ENCODE measurements at regions not wholly inside any gene's neighbourhood (a gene's known extent, or its start where the extent isn't known, plus 50 kb on each side); places are given as distances from the start of the nearest gene placed in this dataset.
"Not testable (repeated sequence)": the region's sequence is repeated elsewhere in the genome, so short reads cannot be mapped to it uniquely, and the experiment has no call there.

DNA sequence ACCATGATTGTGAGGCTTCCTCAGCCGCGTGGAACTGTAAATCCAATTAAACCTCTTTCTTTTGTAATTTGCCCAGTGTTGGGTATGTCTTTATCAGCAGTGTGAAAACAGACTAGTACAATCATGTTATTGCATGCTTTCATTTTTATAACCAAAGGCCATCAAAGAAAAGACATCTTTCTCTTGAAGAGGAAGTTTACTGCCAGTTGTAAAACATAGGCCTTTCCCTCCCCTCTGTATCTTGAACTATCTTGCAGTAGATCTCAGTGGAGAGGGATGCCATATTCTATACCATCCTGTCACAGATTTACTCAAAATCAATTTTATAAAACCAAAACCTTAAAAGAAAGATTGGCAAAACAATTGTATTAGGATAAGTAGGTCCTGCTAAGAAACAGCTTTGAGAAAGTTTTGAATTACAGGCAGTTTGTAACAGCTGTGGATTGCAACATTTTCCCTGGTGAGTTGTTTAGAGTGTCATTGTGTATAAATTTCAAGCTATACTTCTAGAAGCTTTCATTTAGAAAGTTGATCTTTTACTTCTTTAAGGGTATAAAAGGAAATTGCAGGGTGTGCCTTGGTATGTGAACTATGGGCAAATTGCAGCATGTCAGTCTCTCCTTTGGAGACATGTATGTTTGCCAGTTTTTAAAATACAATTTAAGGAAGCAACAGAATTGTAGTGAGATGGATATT lies 128.0 kb downstream of the ATP23 start:
- no peak for DNase-seq (ENCODE audit: low spot score)

DNA sequence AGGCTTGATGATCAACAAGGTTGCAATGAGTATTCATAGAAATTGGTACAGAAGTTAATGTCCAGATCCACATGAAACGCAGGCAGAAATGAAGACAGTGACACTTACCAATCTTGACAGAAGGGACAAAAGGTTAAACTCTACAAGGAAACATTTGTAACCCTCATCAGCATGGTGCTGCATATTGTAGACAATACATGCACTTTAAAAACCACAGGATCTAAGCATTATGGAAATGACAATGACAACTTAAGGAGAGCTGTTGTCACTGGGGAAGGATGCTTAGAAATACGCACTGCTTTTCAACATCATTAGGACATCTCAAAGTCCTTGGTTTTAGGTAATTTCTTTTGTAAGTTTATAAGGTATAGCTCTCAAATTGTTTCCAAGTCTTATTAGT lies 130.6 kb downstream of the ATP23 start:
- no peak for DNase-seq (ENCODE audit: low spot score)

- no peak for DNase-seq (ENCODE audit: low spot score)
These were observed 132.9 kb downstream of the ATP23 start for GRCh38 chr12:58074259-58074658.

DNA sequence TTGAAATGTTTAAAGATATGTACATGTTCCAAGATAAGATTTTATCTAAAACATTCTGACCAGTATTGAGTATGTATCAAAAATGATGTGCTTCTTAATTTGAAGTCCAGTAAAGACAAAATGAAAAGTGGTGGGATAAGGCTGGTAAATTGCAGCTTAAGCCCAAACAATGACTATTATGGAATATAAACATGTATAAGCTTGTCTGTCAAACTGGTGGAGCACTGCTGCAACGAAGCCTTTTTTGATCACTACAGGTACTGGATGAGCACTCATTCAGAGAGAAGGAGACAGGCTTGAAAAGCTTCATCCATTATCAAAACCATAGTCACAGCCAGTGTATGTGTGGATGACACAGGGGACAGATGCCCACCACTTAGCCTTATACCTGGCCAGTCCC lies 138.4 kb downstream of the ATP23 start:
- DNase-seq (ENCODE audit: low spot score): no peak

GRCh38 chr12:58081488-58081887 lies 140.1 kb downstream of the ATP23 start:
- no peak for DNase-seq (ENCODE audit: low spot score)

DNA sequence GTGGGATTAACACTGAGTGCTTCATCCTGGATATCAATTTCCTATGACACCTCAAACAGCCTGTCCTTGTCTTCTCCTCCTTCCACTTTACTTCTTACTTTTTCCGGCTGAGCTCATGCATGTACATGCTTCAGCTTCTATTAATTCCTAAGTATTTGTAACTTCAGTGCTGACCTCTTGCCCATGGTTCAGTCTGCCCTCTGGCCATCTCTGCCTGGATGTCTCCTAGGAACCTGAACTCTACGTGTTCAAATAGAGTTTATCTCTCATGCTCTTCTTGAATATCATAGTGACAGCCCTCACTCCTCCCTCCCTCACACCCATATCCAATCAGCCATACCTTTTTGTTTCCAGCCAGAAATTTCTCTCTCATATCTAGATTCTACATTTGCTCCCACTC lies 141.6 kb downstream of the ATP23 start:
- no peak for DNase-seq (ENCODE audit: low spot score)

GRCh38 chr12:58086006-58086405 lies 144.6 kb downstream of the ATP23 start:
- no peak for DNase-seq (ENCODE audit: low spot score)

DNA sequence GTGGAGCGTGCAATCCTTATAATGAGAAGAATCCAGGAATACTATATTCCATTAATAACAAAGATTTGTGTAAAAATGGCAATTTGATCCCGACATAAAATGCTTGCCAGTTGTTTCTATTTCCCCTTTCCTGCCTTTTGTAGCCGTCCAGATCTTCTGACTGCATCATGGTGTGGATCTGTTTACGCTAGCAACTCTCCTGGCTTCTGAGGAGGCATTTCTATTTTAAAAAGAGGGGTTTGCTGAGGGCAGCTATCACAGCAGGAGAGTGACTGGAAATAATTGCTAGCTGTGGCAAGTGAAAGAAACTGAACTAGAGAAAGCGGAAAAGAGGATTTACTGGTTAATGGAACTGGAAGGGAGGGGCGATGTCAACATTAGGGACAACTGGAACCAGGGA lies 145.6 kb downstream of the ATP23 start:
- no peak for DNase-seq (ENCODE audit: low spot score)

- no peak for DNase-seq (ENCODE audit: low spot score)
These were observed 146.2 kb downstream of the ATP23 start for GRCh38 chr12:58087423-58088127.

GRCh38 chr12:58089588-58089987 lies 148.2 kb downstream of the ATP23 start:
- no peak for DNase-seq (ENCODE audit: low spot score)

GRCh38 chr12:58090685-58091084 lies 149.3 kb downstream of the ATP23 start:
- DNase-seq (ENCODE audit: low spot score): no peak

DNA sequence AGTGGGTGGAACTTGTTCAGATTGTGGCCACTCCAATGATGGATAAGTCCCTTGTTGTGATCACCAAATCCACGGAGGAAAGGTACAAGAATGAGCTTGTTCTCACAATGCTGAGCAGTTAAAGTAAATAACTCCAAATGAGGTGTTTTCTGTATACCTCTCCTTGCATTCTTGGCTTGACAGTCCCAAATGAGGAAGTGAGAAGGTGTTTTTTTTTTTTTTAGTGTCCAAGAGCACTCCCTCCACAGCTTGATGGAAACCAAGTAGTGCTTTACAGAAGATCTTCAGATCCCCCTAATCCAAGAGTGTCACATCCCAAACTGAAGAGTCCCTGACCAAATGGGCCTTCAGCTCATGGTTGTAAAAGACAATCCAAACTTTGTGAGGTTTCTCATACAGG lies 153.6 kb downstream of the ATP23 start:
- DNase-seq (ENCODE audit: low spot score): no peak

DNA sequence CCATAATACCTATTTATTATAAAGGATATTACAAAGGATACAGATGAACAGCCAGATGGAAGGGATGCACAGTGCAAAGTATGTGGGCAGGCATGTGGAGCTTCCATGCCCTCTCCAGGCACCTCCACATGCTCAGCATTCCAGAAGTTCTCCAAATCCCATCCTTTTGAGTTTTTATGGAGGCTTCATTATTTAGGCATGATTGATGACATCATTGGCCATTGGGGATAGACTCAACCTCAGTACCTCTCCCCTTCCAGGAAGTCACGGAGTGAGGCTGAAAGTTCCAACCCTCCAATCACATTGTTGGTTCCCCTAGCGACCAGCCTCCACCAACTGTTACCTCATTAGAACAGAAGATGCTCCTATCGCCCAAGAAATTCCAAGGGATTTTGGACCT lies 156.4 kb downstream of the ATP23 start:
- DNase-seq (ENCODE audit: low spot score): no peak

DNA sequence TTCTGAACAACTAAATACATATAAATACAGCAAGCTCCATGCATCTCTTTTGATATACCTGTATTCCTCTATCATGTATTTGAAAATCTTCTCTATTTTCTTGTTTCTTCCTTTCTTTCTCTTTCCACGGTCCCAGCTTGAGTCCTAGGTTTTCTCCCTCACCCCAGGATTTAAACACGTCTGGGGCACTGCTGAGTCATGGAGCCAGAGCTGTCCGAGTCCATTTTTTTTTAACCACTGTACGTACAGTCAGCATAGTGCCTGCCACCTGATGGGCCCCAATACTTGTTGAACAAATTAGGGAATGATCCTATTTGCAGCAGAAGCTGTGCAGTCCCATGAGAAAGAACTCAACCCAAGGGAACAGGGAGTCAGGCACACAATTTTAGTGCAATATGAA lies 158.1 kb downstream of the ATP23 start:
- no peak for DNase-seq (ENCODE audit: low spot score)

- no peak for DNase-seq (ENCODE audit: low spot score)
These were observed 163.0 kb downstream of the ATP23 start for GRCh38 chr12:58104351-58104755.

DNA sequence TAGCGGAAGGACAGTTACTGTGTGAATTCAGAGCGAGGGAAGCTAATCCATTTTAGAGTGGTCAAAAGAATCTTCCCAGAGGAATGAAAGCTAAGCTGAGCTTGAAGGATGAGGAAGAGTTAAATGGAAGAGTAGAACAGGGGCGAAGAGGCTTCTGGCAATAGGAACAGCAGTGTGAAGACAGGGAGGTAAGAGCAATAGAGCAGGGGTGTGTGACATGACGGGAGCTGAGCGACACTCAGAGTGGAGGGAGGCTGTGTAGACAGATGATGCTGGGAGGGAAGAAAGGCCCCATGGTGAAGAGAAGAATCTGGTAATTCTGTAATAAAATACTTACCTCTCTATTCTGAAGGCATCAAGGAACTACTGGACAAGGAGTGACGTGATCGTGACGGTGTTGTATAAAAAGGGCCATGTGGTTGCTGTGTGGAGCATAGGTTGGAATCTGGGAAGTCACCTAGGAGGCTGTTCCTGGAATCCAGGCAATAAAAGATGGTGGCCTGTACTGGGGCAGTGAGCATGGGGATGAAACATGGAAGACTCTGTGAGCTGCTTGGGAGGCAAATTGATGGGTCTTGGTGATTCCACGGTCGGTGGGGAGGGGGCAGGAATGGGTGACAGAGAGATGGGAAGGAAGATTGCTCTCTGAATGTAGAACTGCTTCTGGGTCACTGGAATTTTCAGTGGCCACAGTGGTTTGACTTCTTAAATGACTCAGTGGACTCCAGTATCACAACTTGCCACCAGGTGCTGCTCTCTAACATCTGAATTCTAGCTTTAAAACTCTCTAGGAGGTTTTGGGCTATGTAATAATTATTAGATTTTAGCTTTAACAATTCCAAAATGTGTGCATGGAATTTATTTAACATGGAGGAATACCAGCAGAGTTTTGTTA lies 164.1 kb downstream of the ATP23 start:
- DNase-seq (ENCODE audit: low spot score): no peak

- no peak for DNase-seq (ENCODE audit: low spot score)
These were observed 164.8 kb downstream of the ATP23 start for GRCh38 chr12:58106195-58106594.

- DNase-seq (ENCODE audit: low spot score): no peak
These were observed 175.8 kb downstream of the ATP23 start for GRCh38 chr12:58117201-58117600.

- no peak for DNase-seq (ENCODE audit: low spot score)
These were observed 176.3 kb downstream of the ATP23 start for GRCh38 chr12:58117667-58118066.

GRCh38 chr12:58125761-58126160 lies 184.4 kb downstream of the ATP23 start:
- DNase-seq (ENCODE audit: low spot score): not testable (repeated sequence)

GRCh38 chr12:58131986-58132755 lies 190.8 kb downstream of the ATP23 start:
- no peak for DNase-seq (ENCODE audit: low spot score)

DNA sequence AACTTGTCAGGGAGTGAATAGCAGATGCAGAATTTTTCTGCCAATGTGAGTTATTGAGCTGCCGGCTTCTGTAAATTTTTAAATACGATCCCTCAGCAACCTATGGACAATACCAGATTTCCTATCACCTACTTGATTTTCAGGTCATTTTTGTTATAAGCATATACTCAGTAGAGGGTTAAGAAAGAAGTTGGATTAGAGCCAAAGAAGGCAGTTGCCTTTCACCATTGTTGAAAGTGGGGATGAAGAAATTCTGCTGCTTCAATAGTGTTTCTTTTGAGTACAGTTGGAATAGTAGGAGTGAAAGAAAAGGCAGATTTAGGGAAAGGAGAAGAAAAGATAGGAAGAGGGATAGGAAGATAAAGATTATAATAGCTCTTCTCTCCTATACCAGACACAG lies 197.1 kb downstream of the ATP23 start:
- DNase-seq (ENCODE audit: low spot score): no peak
